PFSK-1 (cell line): ENCODE measurements at regions not wholly inside any gene's neighbourhood (a gene's known extent, or its start where the extent isn't known, plus 50 kb on each side); places are given as distances from the start of the nearest gene placed in this dataset.

Experiments
- POLR2AphosphoS5 ChIP-seq: IDR thresholded peaks from 2 replicates; pipeline ENCODE4 v1.6.1; 2012; ENCODE audit warnings: low read depth, mild to moderate bottlenecking, control low read depth, low read length, moderate library complexity
- SIN3A ChIP-seq: IDR thresholded peaks from 2 replicates; pipeline ENCODE4 v1.6.1; 2012; ENCODE audit warnings: mild to moderate bottlenecking, low read length, moderate library complexity, borderline replicate concordance; ENCODE audit not compliant: insufficient read depth
- TAF1 ChIP-seq: IDR thresholded peaks from 2 replicates; pipeline ENCODE4 v1.6.1; 2012; ENCODE audit warnings: low read length, control low read depth, borderline replicate concordance; ENCODE audit not compliant: insufficient read depth

- no peak for TF ChIP-seq TAF1
- no peak for TF ChIP-seq SIN3A
- TF ChIP-seq POLR2AphosphoS5 = no peak
Measured at GRCh38 chr10:31188792-31189406, 130.1 kb upstream of the ZEB1 start.
